Colonic mucosa (tissue), 4 donors: ENCODE measurements at regions not wholly inside any gene's neighbourhood (a gene's known extent, or its start where the extent isn't known, plus 50 kb on each side); places are given as distances from the start of the nearest gene placed in this dataset.

Source experiments
- DNase-seq: peaks from one replicate; pipeline ENCODE4 v3.0.0-alpha.2; 2020
- H3K27ac ChIP-seq: fragments of 200-600 bp; one replicate; pipeline ENCODE4 v1.8.0; 2021
- H3K27me3 ChIP-seq: fragments of 200-600 bp; one replicate; pipeline ENCODE4 v1.8.0; 2021
- H3K36me3 ChIP-seq: fragments of 200-600 bp; one replicate; pipeline ENCODE4 v1.8.0; 2021
- H3K4me1 ChIP-seq: fragments of 200-600 bp; one replicate; pipeline ENCODE4 v1.8.0; 2021; ENCODE audit warnings: mild to moderate bottlenecking
- H3K4me3 ChIP-seq: fragments of 200-600 bp; one replicate; pipeline ENCODE4 v1.8.0; 2021
- H3K9ac ChIP-seq, 2 donors: one replicate each; pipeline ENCODE4 v1.7.0; 2013; ENCODE audit warnings: control low read depth in 2 of 2, low read depth in 2 of 2, low read length in 2 of 2
- H3K9me3 ChIP-seq: fragments of 200-600 bp; one replicate; pipeline ENCODE4 v1.8.0; 2021
- intact Hi-C: fragments of 100-400 bp; cut with DNase I; formaldehyde crosslinking; loops from one replicate; pipeline ENCODE4 v1.14.1; 2022
- TF ChIP-seq, protein P1 (sequence below): fragments of 200-600 bp; IDR thresholded peaks from one replicate; pipeline ENCODE4 v1.8.0; 2022; ENCODE audit warnings: antibody characterized with exemption, mild to moderate bottlenecking
- donor health status: healthy.
- donor health status: DM: no; HTN: no; CAD: no.
- donor health status: DM: no; HTN: no; CAD: no.

GRCh38 chr4:115850799-115851509 lies 737.5 kb upstream of the NDST4 start:
- TF ChIP-seq, protein P1, sequence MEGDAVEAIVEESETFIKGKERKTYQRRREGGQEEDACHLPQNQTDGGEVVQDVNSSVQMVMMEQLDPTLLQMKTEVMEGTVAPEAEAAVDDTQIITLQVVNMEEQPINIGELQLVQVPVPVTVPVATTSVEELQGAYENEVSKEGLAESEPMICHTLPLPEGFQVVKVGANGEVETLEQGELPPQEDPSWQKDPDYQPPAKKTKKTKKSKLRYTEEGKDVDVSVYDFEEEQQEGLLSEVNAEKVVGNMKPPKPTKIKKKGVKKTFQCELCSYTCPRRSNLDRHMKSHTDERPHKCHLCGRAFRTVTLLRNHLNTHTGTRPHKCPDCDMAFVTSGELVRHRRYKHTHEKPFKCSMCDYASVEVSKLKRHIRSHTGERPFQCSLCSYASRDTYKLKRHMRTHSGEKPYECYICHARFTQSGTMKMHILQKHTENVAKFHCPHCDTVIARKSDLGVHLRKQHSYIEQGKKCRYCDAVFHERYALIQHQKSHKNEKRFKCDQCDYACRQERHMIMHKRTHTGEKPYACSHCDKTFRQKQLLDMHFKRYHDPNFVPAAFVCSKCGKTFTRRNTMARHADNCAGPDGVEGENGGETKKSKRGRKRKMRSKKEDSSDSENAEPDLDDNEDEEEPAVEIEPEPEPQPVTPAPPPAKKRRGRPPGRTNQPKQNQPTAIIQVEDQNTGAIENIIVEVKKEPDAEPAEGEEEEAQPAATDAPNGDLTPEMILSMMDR = no peak
- Histone ChIP-seq H3K36me3 (no peaks in the 10 kb centered on the region), H3K4me1 (no peaks in the 10 kb centered on the region), H3K27ac (no peak overlapping the region), H3K9me3 (no peaks in the 10 kb centered on the region), H3K27me3 (no peaks in the 10 kb centered on the region), H3K4me3 (no peak overlapping the region), H3K9ac (no peak overlapping the region)
- intact Hi-C loops = loop anchor here (5.0 kb wide), 1 partner anchor 1074 kb away; no protein-coding TSS in a partner anchor
- DNase-seq = no peak

GRCh38 chr4:115844180-115844579 lies 730.8 kb upstream of the NDST4 start:
- no peak for DNase-seq

GRCh38 chr4:115841871-115842270 lies 728.5 kb upstream of the NDST4 start:
- no peaks in the 10 kb centered on the region for H3K4me1 ChIP-seq
- TF ChIP-seq, protein P1 = no peak
- H3K27ac ChIP-seq = no peak overlapping the region
- no peaks in the 10 kb centered on the region for H3K36me3 ChIP-seq
- H3K9ac ChIP-seq = no peak overlapping the region
- H3K4me3 ChIP-seq = no peak overlapping the region
- intact Hi-C loops = no loop called here
- H3K27me3 ChIP-seq = no peaks in the 10 kb centered on the region
- DNase-seq = no peak
- no peaks in the 10 kb centered on the region for H3K9me3 ChIP-seq

More at GRCh38 chr4:115844180-115844579, 730.8 kb upstream of the NDST4 start:
- intact Hi-C loops = no loop called here
- Histone ChIP-seq H3K9me3 (no peaks in the 10 kb centered on the region), H3K4me3 (no peak overlapping the region), H3K27me3 (no peaks in the 10 kb centered on the region), H3K27ac (no peak overlapping the region), H3K9ac (no peak overlapping the region), H3K36me3 (no peaks in the 10 kb centered on the region), H3K4me1 (no peaks in the 10 kb centered on the region)
- TF ChIP-seq, protein P1 = no peak

DNA sequence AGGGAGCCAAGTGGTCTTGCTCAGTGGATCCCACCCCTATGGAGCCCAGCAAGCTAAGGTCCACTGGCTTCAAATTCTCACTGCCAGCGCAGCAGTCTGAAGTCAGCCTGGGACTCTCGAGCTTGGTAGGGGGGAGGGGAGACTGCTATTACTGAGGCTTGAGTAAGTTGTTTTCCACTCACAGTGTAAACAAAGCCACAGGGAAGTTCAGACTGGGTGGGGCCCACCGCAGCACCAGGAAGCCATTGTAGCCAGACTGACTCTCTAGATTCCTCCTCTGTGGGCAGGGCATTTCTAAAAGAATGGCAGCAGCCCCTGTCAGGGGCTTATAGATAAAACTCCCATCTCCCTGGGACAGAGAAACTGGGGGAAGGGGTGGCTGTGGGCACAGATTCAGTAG lies 721.0 kb upstream of the NDST4 start:
- Histone ChIP-seq H3K27me3 (no peaks in the 10 kb centered on the region), H3K9ac (no peak overlapping the region), H3K9me3 (no peaks in the 10 kb centered on the region), H3K4me3 (no peak overlapping the region), H3K36me3 (no peaks in the 10 kb centered on the region), H3K4me1 (no peaks in the 10 kb centered on the region), H3K27ac (no peak overlapping the region)
- peak; percentile 28 for DNase-seq
- intact Hi-C loops = no loop called here
- TF ChIP-seq, protein P1 = no peak

GRCh38 chr4:115824630-115825029 lies 711.2 kb upstream of the NDST4 start:
- H3K9me3 ChIP-seq = no peaks in the 10 kb centered on the region
- no peak overlapping the region for H3K4me3 ChIP-seq
- no peaks in the 10 kb centered on the region for H3K27me3 ChIP-seq
- no peak overlapping the region for H3K9ac ChIP-seq
- H3K4me1 ChIP-seq = no peaks in the 10 kb centered on the region
- H3K27ac ChIP-seq = no peak overlapping the region
- H3K36me3 ChIP-seq = no peaks in the 10 kb centered on the region
- TF ChIP-seq, protein P1 = no peak
- no peak for DNase-seq
- intact Hi-C loops = no loop called here
